OCI-LY3 (cell line): ENCODE measurements at regions not wholly inside any gene's neighbourhood (a gene's known extent, or its start where the extent isn't known, plus 50 kb on each side); places are given as distances from the start of the nearest gene placed in this dataset.
"Not testable (repeated sequence)": the region's sequence is repeated elsewhere in the genome, so short reads cannot be mapped to it uniquely, and the experiment has no call there.

Source experiments
- CTCF ChIP-seq: fragments of 200-600, 300-600 bp; sonication (generic); IDR thresholded peaks from 2 replicates; pipeline ENCODE4 v1.5.1; 2014; ENCODE audit warnings: antibody characterized with exemption, low read length, low read depth
- EZH2phosphoT487 ChIP-seq: fragments of 200-600 bp; shearing (Covaris generic); IDR thresholded peaks from 2 replicates; pipeline ENCODE4 v1.6.1; 2018; ENCODE audit warnings: antibody characterized with exemption, mixed run types, low read depth

GRCh38 chr20:22045956-22046507 is 340.6 kb downstream of the PAX1 start:
- not testable (repeated sequence) for TF ChIP-seq CTCF, EZH2phosphoT487
